ENCODE measurements at regions not wholly inside any gene's neighbourhood (a gene's known extent, or its start where the extent isn't known, plus 50 kb on each side); places are given as distances from the start of the nearest gene placed in this dataset.
"Not testable (repeated sequence)": the region's sequence is repeated elsewhere in the genome, so short reads cannot be mapped to it uniquely, and the experiment has no call there.

- no peak overlapping the region for H3K4me3 ChIP-seq (ENCODE audit: control insufficient read depth, low read depth, low read length)
- no peak for DNase-seq (ENCODE audit: low read depth)
- TF ChIP-seq CTCF (IDR thresholded peaks at IDR 0.05; ENCODE audit: control insufficient read depth, insufficient read depth, low read depth, low read length, missing control alignments): no peak
Measured at GRCh38 chr18:27301615-27302378, 116.7 kb upstream of the CHST9 start.

- DNase-seq (ENCODE audit: low read depth): no peak
- H3K4me3 ChIP-seq (ENCODE audit: control insufficient read depth, low read depth, low read length): no peak overlapping the region
- no peak for TF ChIP-seq CTCF (IDR thresholded peaks at IDR 0.05; ENCODE audit: control insufficient read depth, insufficient read depth, low read depth, low read length, missing control alignments)
Measured at GRCh38 chr18:27298214-27298804, 113.2 kb upstream of the CHST9 start.

- not testable (repeated sequence) for DNase-seq (ENCODE audit: low read depth); H3K4me3 ChIP-seq (ENCODE audit: control insufficient read depth, low read depth, low read length)
Measured at GRCh38 chr18:27285973-27286562, 101.0 kb upstream of the CHST9 start.

GRCh38 chr18:27278131-27278530, 93.0 kb upstream of the CHST9 start:
- no peak overlapping the region for H3K4me3 ChIP-seq (ENCODE audit: control insufficient read depth, low read depth, low read length)
- no peak for TF ChIP-seq CTCF (IDR thresholded peaks at IDR 0.05; ENCODE audit: control insufficient read depth, insufficient read depth, low read depth, low read length, missing control alignments)
- no peak for DNase-seq (ENCODE audit: low read depth)

- no peak overlapping the region for H3K4me3 ChIP-seq (ENCODE audit: control insufficient read depth, low read depth, low read length)
- no peak for DNase-seq (ENCODE audit: low read depth)
- TF ChIP-seq CTCF (IDR thresholded peaks at IDR 0.05; ENCODE audit: control insufficient read depth, insufficient read depth, low read depth, low read length, missing control alignments): no peak
Measured at GRCh38 chr18:27277554-27277953, 92.4 kb upstream of the CHST9 start.

GRCh38 chr18:27276886-27277285, 91.8 kb upstream of the CHST9 start:
- DNase-seq (ENCODE audit: low read depth): no peak
- no peak for TF ChIP-seq CTCF (IDR thresholded peaks at IDR 0.05; ENCODE audit: control insufficient read depth, insufficient read depth, low read depth, low read length, missing control alignments)
- no peak overlapping the region for H3K4me3 ChIP-seq (ENCODE audit: control insufficient read depth, low read depth, low read length)

GRCh38 chr18:27276479-27276878, 91.4 kb upstream of the CHST9 start:
- no peak for DNase-seq (ENCODE audit: low read depth)
- no peak overlapping the region for H3K4me3 ChIP-seq (ENCODE audit: control insufficient read depth, low read depth, low read length)
- TF ChIP-seq CTCF (IDR thresholded peaks at IDR 0.05; ENCODE audit: control insufficient read depth, insufficient read depth, low read depth, low read length, missing control alignments): no peak
